GM18502 (cell line): ENCODE measurements at regions not wholly inside any gene's neighbourhood (a gene's known extent, or its start where the extent isn't known, plus 50 kb on each side); places are given as distances from the start of the nearest gene placed in this dataset.
A peak's percentile ranks its signal among the peaks of the same experiment; 100 is the strongest.

ENCODE experiments used
- ATAC-seq: cut with Tn5 transposase; IDR thresholded peaks from one replicate; pipeline ENCODE4 v1.9.1; 2021; ENCODE audit warnings: mild to moderate bottlenecking; ENCODE audit not compliant: unreplicated experiment, poor library complexity

GRCh38 chr14:73783107-73783727 is 68.4 kb upstream of the PTGR2 start:
- ATAC-seq = no peak

DNA sequence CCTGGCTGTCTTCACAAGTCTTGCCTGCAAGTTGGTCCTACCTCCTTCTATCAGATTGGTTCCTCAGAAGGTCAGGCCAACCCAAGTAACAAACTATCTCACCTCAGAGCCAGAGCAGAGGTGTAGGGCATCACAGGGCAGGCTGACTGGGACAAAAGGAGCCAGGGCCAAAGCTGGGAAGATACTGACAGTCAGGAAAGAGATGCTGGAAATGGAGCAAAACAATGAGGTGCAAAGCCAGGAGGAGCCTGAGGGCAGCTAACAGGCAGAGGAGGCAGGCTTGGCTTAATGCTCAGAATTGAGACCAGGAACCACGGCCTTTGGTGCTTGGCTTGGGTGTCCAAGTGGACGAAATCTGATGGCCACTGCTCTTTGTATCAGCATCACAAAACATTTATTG is 68.4 kb upstream of the PNMA1 start:
- no peak for ATAC-seq

DNA sequence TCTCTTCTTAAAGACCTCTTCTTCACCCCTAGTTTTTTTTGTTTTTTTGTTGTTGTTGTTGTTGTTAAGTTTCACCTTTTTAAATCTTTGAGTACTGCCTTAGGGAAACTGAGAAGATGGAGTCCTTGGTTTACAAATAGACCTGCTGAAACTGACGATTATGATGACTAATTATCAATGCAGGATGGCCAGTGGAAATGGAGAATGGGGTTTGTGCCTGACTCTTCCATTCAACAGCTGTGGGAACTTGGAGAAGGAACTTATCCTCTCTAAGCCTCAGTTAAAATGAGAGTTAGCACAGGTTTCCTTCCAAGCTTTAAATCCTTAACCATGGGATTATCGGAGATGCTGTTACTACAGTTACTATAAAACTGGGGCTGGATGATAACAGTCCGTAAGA is 66.7 kb upstream of the PNMA1 start:
- no peak for ATAC-seq

GRCh38 chr14:73780391-73780790 is 66.2 kb upstream of the PNMA1 start:
- ATAC-seq = no peak

- ATAC-seq = no peak
These were observed 64.6 kb upstream of the PNMA1 start for GRCh38 chr14:73778736-73779135.

DNA sequence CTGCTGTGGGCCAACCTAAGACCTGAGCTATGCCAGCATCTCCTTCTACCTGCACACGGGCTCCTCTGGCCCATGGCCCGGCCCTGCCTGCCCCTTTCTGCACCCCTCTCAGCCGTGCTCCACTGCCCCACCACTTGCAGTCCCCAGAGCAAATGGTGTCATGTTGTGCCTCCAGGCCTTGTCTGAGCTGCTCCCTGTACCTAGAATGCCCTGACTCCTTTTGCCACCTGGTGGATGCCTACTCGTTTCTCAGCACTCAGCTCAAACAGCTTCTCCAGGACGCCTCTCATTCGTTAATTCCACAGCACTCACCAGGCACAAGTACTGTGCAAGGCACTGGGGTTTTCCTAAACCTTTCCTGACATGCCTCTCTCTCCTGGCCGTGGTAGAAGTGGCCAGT is 63.2 kb upstream of the PNMA1 start:
- no peak for ATAC-seq

DNA sequence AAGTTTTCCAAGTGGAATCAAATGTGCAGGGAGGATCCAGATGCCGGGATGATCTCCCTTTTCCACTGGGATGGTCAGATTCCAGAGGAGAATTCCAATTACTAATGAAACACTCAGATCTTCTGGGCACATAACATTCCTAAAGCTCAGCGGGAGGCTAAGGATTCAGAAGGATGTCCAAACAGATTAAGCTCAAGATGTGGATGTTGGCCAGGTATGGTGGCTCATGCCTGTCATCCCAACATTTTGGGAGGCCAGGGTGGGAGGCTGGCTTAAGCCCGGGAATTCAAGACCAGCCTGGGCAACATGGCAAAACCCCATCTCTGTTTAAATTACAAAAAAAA is 62.0 kb upstream of the PNMA1 start:
- no peak for ATAC-seq

DNA sequence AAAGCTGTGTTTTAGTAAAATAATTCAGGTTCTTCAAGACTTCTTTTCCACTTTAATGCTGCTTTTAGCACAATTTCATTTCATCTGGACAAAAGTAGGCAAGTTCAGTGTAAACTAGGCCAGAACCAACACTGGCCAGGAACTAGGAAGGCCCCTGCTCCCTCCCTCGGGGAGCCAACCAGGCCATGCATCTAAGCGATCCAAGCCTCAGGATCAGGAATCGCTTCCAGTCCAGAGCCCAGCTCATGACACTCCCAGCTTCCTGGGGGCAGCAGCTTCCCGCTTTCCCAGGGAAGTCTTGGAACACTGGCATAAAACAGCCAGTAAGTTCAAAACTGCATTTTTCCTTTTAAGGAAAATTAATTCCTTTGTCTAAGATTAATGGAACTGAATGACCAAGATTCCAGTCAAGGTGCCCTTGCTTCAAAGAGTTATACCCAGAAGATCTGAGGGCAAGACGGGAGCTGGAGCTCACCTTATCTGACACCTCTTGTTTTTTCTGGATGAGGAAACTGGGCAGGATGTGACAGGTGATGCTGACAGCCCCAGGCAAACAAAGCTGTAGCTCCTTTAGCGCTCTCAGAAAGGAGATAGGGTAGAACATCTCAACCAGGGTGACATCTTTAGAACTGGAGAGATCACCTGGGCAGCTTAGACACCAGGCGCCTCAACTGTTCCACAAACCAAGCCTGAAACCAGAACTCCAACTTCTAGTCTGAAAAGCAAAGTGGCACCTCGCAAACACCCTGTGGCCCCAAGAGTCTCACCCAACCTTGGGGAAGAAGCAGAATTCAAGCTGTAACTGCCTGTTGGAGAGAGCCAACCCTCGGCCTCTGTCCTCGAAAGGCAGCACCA is 61.4 kb upstream of the PNMA1 start:
- ATAC-seq = no peak

GRCh38 chr14:73774671-73775070 is 60.5 kb upstream of the PNMA1 start:
- ATAC-seq = no peak

GRCh38 chr14:73774241-73774570 is 60.0 kb upstream of the PNMA1 start:
- ATAC-seq = no peak

- ATAC-seq = no peak
These were observed 59.5 kb upstream of the PNMA1 start for GRCh38 chr14:73773441-73774240.

GRCh38 chr14:73771848-73772638 is 57.9 kb upstream of the PNMA1 start:
- ATAC-seq = peak; percentile 47

DNA sequence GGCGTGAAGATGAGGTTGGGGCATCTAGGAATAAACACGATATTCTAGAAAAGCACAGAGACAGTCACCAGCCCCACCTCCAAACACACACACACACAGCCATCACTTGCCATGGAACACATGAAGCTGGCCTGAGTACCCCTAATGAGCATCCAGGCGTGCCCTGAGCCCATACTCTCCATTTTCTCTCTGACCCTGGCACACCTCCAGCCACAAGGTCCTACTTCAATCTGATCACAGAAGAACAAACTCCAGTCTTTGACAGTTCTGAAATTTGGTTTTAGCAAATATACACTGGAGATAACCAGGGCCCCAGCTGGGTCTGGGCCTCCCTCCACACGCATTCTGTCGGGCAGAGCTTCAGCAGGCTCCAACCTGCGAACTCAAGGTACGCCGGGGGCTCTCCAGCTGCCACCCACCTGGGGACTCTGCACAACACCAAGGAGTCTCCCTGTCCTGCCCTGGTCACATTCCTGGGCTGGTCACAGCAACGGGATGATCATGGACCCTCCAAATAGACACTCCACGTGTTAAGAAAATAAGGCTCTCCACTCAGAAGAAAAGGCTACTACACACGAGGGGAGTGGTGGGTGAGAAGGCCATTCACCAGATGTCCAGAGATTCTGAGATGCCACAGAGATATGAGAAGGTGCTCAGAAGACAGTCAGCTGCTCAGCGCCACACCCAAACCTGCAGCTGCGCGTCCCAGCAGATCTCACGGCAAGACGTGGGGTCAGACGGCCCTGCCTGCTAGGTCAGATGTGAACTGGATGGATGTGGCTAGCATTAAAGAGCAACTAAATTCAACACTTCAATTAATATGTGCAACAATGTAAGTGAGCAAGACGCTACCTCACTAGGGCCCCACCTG is 57.0 kb upstream of the PNMA1 start:
- peak; percentile 15 for ATAC-seq

DNA sequence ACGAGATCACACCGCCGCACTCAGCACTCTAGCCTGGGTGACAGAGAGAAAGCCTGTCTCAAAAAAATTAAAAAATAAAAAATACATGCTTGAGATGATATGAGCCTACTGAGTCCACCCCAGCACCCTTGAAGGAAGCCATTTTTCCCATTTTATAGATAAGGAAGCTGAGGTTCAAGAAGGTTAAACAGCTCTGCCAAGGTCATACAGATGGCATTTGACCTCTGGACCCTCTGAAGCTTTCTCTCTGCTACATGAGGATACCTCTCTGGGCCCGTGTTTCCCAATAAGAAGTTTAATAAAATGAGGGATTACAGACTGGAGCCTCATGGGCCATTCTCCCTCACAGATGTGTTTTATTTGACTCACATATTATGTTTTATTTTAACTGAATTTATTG is 53.9 kb upstream of the PNMA1 start:
- ATAC-seq = no peak

DNA sequence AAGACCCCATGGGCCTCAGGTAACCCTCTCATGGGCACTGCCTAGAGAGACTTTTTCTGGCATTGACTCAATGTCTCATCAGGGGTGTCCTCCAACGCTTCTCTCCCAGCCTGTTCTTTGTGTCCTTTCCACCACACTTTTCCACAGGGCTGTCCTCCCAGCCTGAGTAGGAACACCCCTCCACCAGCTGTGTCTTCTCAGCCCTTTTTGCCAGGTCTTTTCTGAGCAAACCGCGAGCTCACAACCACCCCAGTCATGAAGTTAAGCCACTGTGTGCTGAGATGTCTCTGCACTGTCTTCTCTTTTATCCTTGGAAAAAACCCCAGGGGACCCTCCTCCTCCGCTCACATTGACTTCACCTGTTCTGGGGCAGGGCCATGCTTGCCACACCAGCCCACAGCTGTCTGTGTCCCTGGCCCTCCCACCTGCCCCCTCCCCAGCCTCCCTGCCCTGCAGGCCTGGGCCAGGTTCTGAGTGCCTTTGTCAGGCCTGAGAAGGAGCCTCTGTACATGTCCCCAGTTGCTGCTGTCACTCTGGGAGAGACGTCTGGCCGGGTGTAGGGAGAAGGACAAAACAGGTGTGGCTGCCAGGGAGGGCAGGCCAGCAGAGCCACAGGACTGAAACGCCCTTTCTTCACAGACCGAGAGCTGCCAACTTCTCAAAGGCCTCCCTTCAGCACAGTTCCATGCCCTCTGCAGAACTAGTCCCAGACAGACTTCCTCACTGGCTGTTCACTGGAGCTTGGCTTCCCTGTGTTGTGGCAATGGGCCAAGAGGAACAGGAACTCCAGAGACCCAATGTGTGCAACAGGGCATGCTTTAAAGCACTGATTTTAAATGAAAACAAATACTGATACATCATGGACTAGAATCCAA is 50.5 kb upstream of the PNMA1 start:
- no peak for ATAC-seq
